ENCODE measurements at regions not wholly inside any gene's neighbourhood (a gene's known extent, or its start where the extent isn't known, plus 50 kb on each side); places are given as distances from the start of the nearest gene placed in this dataset.

DNA sequence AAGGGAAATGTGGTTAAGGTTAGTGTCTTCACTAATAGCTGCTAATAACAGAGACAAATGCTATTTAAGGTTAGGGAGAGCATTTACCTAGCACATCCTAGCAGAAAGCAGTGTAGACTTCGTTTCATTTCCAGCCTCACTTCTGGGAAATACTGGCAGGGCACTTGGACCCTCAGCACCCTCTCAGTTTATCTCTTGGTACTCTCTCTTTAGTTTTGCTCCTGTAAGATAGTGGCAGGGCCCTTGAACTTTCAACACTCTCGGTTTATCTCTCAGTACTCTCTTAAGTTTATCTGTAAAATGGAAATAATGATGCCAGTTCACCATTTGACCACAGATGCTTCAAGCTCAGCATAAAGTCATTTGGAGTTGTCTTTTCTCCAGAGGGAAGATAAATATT, 118.4 kb downstream of the MBL2 start:
- CTCF ChIA-PET, result no interaction called here
- H2BK120ac ChIP-seq (ENCODE audit: low read depth, low read length), result no peak overlapping the region
- no peak overlapping the region for H4K8ac ChIP-seq (ENCODE audit: low read depth in 2 of 2, low read length in 2 of 2)

More for the DNA sequence above, 118.4 kb downstream of the MBL2 start:
- no CpG with 5 or more reads among the region's 2 CpGs for WGBS, 2 experiments (ENCODE audit: extremely low coverage in 2 of 2, insufficient read length in 1 of 2)
- in situ Hi-C loops (cut with MboI; ENCODE audit: low sequenced_read_pairs), result no loop called here
- Histone ChIP-seq H3K4me3 (ENCODE audit: insufficient read depth, low read depth, low read length) (no peak overlapping the region), H3K4me1 (ENCODE audit: control insufficient read depth, insufficient read depth, low read length) (no peaks in the 10 kb centered on the region), H3K4me2 (ENCODE audit: low read depth, low read length) (no peak overlapping the region), H2BK20ac (ENCODE audit: low read depth, low read length) (no peak overlapping the region), H3K9ac (ENCODE audit: low read depth, low read length) (no peak overlapping the region), H4K91ac (ENCODE audit: insufficient read depth, low read depth, low read length) (no peak overlapping the region), H4K20me1 (ENCODE audit: insufficient read depth, low read length) (no peaks in the 10 kb centered on the region), H3K23ac (ENCODE audit: low read depth, low read length) (no peak overlapping the region), H3K9me3 (ENCODE audit: control insufficient read depth, insufficient read depth, low read length) (no peaks in the 10 kb centered on the region), H2AK5ac (ENCODE audit: low read depth, low read length) (no peak overlapping the region), H3K27ac (ENCODE audit: insufficient read depth, low read length) (no peak overlapping the region), H3K14ac (replicated peaks; ENCODE audit: low read depth, low read length) (no peak overlapping the region), H3K9me1 (ENCODE audit: insufficient read depth, low read length) (no peaks in the 10 kb centered on the region), H4K5ac (ENCODE audit: low read depth, low read length) (no peak overlapping the region), H3K36me3 (ENCODE audit: control insufficient read depth, insufficient read depth, low read length) (no peaks in the 10 kb centered on the region), H2AFZ (replicated peaks; ENCODE audit: low read length, poor library complexity) (no peak overlapping the region), H2AK9ac (replicated peaks; ENCODE audit: low read depth, low read length, poor library complexity) (no peak overlapping the region), H3K56ac (ENCODE audit: extremely low read depth, insufficient read depth, low read length) (no peak overlapping the region), H2BK5ac (ENCODE audit: low read depth, low read length, poor library complexity, severe bottlenecking) (no peak overlapping the region), H3K4ac (ENCODE audit: low read depth, low read length) (no peak overlapping the region), H3K27me3 (ENCODE audit: control insufficient read depth, insufficient read depth, low read length) (no peaks in the 10 kb centered on the region; the same call in 1 of the 2 replicates), H3K79me1 (ENCODE audit: low read depth in 1 of 2, low read length in 2 of 2) (no peaks in the 10 kb centered on the region), H3K18ac (ENCODE audit: low read depth, low read length) (no peak overlapping the region), H2BK15ac (ENCODE audit: low read depth, low read length) (no peak overlapping the region)
- intact Hi-C loops (cut with micrococcal nuclease), result no loop called here
- DNase-seq (no peak), ATAC-seq (ENCODE audit: low read depth) (no peak)
- dilution Hi-C loops (cut with HindIII; ENCODE audit: low sequenced_read_pairs, unreplicated experiment), result no loop called here
- no TSS peak for BruUV-seq (replicated peaks)
- no peak for TF ChIP-seq MAZ (IDR thresholded peaks at IDR 0.05; ENCODE audit: borderline replicate concordance, low read depth, low read length)
- no peak for TF ChIP-seq RFX5 (IDR thresholded peaks at IDR 0.05; ENCODE audit: low read depth, low read length)
- no peak for TF ChIP-seq CEBPB (IDR thresholded peaks at IDR 0.05; ENCODE audit: low read depth, low read length)
- TF ChIP-seq RAD21 (IDR thresholded peaks at IDR 0.05; ENCODE audit: low read length), result no peak
- no peak for TF ChIP-seq MXI1 (IDR thresholded peaks at IDR 0.05; ENCODE audit: borderline replicate concordance, low read depth, low read length)
- TF ChIP-seq BHLHE40 (IDR thresholded peaks at IDR 0.05; ENCODE audit: low read depth, low read length), result no peak
- TF ChIP-seq NFE2L2 (IDR thresholded peaks at IDR 0.05; ENCODE audit: low read depth, low read length), result no peak
- no peak for TF ChIP-seq MAFK (IDR thresholded peaks at IDR 0.05; ENCODE audit: low read depth, low read length)
- TF ChIP-seq CHD1 (IDR thresholded peaks at IDR 0.05; ENCODE audit: low read depth, low read length), result no peak
- TF ChIP-seq FOS (IDR thresholded peaks at IDR 0.05; ENCODE audit: low read depth, low read length), result no peak
- POLR2A ChIA-PET (ENCODE audit: unreplicated experiment), result no interaction called here

Measured in IMR-90 (cell line).